A549 (cell line): ENCODE measurements at regions not wholly inside any gene's neighbourhood (a gene's known extent, or its start where the extent isn't known, plus 50 kb on each side); places are given as distances from the start of the nearest gene placed in this dataset.

ENCODE experiments used
- BCL3 ChIP-seq: fragments of >200 bp; sonication (Bioruptor Twin); formaldehyde crosslinking; IDR thresholded peaks from 3 replicates; pipeline ENCODE4 v1.6.1; 2016
- CHD4 ChIP-seq: fragments of 200-600 bp; sonication (generic); IDR thresholded peaks from 2 replicates; pipeline ENCODE4 v1.6.1; 2016; ENCODE audit warnings: antibody characterized with exemption, mild to moderate bottlenecking, borderline replicate concordance
- CTCF ChIP-seq: fragments of >200 bp; sonication (Bioruptor Twin); formaldehyde crosslinking; IDR thresholded peaks from 3 replicates; pipeline ENCODE4 v1.5.1; 2016
- EP300 ChIP-seq, 2 experiments: fragments of >200 bp; sonication (Bioruptor Twin); formaldehyde crosslinking; IDR thresholded peaks; 2 replicates in 1 of 2; 3 replicates in 1 of 2; pipeline ENCODE4 v1.6.1; 2016 to 2017
- HDAC2 ChIP-seq: fragments of 200-600 bp; sonication (generic); IDR thresholded peaks from 2 replicates; pipeline ENCODE4 v1.6.1; 2016
- JUNB ChIP-seq: fragments of >200 bp; sonication (Bioruptor Twin); formaldehyde crosslinking; IDR thresholded peaks from 2 replicates; pipeline ENCODE4 v1.6.1; 2016
- KDM1A ChIP-seq: fragments of 200-600 bp; sonication (generic); IDR thresholded peaks from 2 replicates; pipeline ENCODE4 v1.6.1; 2016; ENCODE audit warnings: low read depth, mild to moderate bottlenecking
- RCOR1 ChIP-seq: fragments of 150-350 bp; IDR thresholded peaks from 2 replicates; pipeline ENCODE4 v1.6.1; 2014; ENCODE audit warnings: antibody characterized with exemption, low read length, low read depth
- TF ChIP-seq, protein P1 (sequence below): fragments of 450-650 bp; IDR thresholded peaks from 2 replicates; pipeline ENCODE4 v1.6.1; 2014; ENCODE audit warnings: antibody characterized with exemption

DNA sequence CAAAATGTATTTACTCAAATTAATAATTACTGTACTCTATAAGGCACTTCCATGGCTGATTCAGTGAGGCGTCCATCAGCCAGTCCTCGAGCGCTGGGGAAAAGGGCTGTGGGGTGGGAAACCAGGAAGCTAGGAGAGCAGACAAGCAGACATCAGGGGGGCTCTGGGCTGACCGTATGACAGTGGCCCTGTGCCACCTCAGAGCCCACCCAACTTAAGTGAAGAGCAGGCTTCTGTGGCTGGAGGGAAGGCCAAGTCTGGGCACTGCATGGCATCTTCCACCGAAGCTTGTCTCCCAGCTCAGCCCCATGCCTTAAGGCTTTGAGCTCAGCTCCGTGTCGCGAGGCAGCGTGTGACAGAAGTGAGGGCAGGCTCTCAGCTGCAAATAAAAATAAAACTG lies 464.5 kb upstream of the ZMIZ1 start:
- TF ChIP-seq HDAC2 (no peak), CTCF (no peak), EP300 (IDR thresholded peaks at IDR 0.05) (no peak), JUNB (no peak), RCOR1 (no peak), BCL3 (no peak), CHD4 (no peak), KDM1A (no peak)
- TF ChIP-seq, protein P1, sequence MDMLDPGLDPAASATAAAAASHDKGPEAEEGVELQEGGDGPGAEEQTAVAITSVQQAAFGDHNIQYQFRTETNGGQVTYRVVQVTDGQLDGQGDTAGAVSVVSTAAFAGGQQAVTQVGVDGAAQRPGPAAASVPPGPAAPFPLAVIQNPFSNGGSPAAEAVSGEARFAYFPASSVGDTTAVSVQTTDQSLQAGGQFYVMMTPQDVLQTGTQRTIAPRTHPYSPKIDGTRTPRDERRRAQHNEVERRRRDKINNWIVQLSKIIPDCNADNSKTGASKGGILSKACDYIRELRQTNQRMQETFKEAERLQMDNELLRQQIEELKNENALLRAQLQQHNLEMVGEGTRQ: no peak
